Mucosa of descending colon (tissue), 3 donors: ENCODE measurements at regions not wholly inside any gene's neighbourhood (a gene's known extent, or its start where the extent isn't known, plus 50 kb on each side); places are given as distances from the start of the nearest gene placed in this dataset.

Experiments used
- ATAC-seq: fragments of 200-7000 bp; cut with Tn5 transposase; one replicate; pipeline ENCODE4 v1.9.1; 2020; ENCODE audit warnings: mild to moderate bottlenecking, moderate library complexity
- DNase-seq, 3 donors: peaks; one replicate each; pipeline ENCODE4 v3.0.0-alpha.2; 2020
- H3K36me3 ChIP-seq: fragments of 200-600 bp; one replicate; pipeline ENCODE4 v1.8.0; 2021; ENCODE audit warnings: low read depth, mild to moderate bottlenecking
- H3K4me1 ChIP-seq: fragments of 200-600 bp; one replicate; pipeline ENCODE4 v1.8.0; 2021; ENCODE audit warnings: low read depth, mild to moderate bottlenecking
- H3K4me3 ChIP-seq: fragments of 200-600 bp; one replicate; pipeline ENCODE4 v1.8.0; 2021; ENCODE audit warnings: mild to moderate bottlenecking
- H3K9me3 ChIP-seq: fragments of 200-600 bp; one replicate; pipeline ENCODE4 v1.8.0; 2021; ENCODE audit warnings: mild to moderate bottlenecking
- CTCF ChIP-seq: fragments of 200-600 bp; IDR thresholded peaks from one replicate; pipeline ENCODE4 v1.8.0; 2022; ENCODE audit warnings: antibody characterized with exemption, mild to moderate bottlenecking
- intact Hi-C, 2 donors: fragments of 100-400 bp; cut with DNase I in 1 of 2; cut with micrococcal nuclease in 1 of 2; formaldehyde crosslinking; loops; one replicate each; pipeline versions ENCODE4 v1.11.0 to v1.11.1; 2022; cut with DNase I, micrococcal nuclease
- donor health status: DM: no; HTN: no; CAD: no; lungs with moderate emphysema.
- donor health status: DM: no; HTN: no; CAD: no.
- donor health status: DM: no; HTN: yes; CAD: no.

DNA sequence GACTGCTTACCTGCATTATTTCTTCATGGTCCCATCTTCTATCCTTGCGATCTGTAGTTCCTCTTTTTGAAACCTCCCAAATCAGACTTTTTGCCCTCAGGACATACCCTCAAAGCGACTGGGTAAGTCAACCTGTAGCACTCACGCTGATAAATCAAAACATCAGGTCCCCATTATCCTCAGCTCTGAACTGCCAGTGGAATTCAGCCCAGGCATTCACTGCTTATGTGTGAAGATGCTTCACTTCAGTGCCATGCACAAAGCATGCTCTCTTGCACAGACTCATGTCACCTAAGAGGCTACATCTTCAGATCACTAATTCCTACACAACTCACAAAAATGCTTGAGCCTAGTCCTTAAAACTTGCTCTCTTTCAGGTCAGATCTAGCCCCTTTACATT lies 283.6 kb upstream of the KLF6 start:
- ATAC-seq (no peak), DNase-seq (no peak)
- intact Hi-C loops = loop anchor here in 1 of 2 donors (10.0 kb wide), 2 partner anchors 94 to 146 kb away; no protein-coding TSS in a partner anchor
- H3K36me3 ChIP-seq = no peaks in the 10 kb centered on the region
- no peaks in the 10 kb centered on the region for H3K9me3 ChIP-seq
- peaks cover 33% of the 10 kb centered on the region for H3K4me1 ChIP-seq
- no peak overlapping the region for H3K4me3 ChIP-seq
- no peak for TF ChIP-seq CTCF

- Histone ChIP-seq H3K4me3 (no peak overlapping the region), H3K9me3 (no peaks in the 10 kb centered on the region), H3K36me3 (no peaks in the 10 kb centered on the region), H3K4me1 (peaks cover 37% of the 10 kb centered on the region)
- no peak for TF ChIP-seq CTCF
- intact Hi-C loops = loop anchor here in 1 of 2 donors (10.0 kb wide), 2 partner anchors 93 to 147 kb away; no protein-coding TSS in a partner anchor
- ATAC-seq (peak; percentile 86), DNase-seq (peak in 2 of 3 donors; percentile 41)
Observed at GRCh38 chr10:4067931-4068561, 283.0 kb upstream of the KLF6 start.

DNA sequence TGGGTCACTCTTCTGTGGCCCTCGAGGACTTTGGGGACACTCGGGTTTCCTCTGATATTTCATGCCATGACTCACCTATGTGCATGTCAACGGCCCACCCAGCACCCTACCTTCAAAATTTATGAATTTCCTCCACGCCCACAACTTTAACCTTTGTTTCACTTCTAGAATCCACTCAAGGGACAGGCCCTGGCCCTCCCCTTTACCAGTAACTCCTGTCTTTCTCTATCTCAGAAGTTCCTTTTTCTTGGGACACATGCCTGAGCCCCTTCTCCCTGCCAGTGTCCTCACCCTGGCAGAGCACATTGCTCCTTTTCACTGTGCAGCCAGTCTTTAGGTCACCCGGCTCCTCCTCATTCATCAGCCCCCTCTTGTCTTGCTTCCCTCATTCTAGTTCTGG lies 282.5 kb upstream of the KLF6 start:
- no peak for TF ChIP-seq CTCF
- H3K4me3 ChIP-seq = no peak overlapping the region
- H3K4me1 ChIP-seq = peaks cover 42% of the 10 kb centered on the region
- peak; percentile 89 for ATAC-seq
- intact Hi-C loops = loop anchor here in 1 of 2 donors (10.0 kb wide), 2 partner anchors 93 to 147 kb away; no protein-coding TSS in a partner anchor
- peak in 2 of 3 donors; percentile 54 to 79 for DNase-seq
- H3K36me3 ChIP-seq = no peaks in the 10 kb centered on the region
- H3K9me3 ChIP-seq = no peaks in the 10 kb centered on the region

DNA sequence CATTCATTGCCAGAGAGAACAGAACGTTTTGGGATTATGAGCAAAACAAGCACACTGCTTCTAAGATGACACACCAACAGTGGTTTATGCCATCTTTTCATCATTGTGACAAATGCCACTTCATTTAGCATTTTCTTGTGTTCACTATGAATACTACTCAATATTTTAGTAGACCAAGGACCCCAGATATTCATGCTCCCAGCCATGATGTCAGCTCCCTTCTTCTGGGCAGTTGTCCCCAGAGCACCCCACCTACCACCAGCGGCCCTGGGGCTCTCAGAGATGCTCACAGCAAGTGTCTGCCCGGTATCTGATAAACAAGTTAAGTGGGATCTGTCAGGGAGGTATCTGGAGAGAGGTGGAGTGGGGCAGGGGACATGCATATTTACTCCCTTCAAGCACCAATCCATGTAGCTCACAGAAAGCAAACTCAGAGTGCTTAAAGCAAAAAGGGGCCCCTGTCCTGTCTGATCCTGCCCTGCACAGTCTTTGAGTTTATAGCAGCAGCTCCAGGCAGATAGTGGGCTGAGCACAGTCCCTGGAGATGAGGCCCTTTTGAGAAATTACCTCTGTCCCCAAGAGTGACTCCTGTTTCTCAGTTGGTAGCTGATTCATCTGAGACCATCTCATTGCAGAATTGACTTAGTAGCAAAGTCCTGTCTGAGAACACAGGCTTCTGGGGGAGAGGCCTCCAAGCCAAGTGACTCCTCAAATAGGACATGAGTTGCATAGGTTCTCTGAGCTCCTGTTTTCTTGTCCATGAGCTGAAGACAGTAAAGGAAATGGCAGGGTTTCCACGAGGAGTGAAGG lies 281.8 kb upstream of the KLF6 start:
- DNase-seq (peak in 1 of 3 donors; percentile 25), ATAC-seq (peak; percentile 4)
- TF ChIP-seq CTCF = no peak
- intact Hi-C loops = loop anchor here in 1 of 2 donors (10.0 kb wide), 2 partner anchors 92 to 148 kb away; no protein-coding TSS in a partner anchor
- no peaks in the 10 kb centered on the region for H3K9me3 ChIP-seq
- peaks cover 45% of the 10 kb centered on the region for H3K4me1 ChIP-seq
- H3K36me3 ChIP-seq = no peaks in the 10 kb centered on the region
- no peak overlapping the region for H3K4me3 ChIP-seq

- no peaks in the 10 kb centered on the region for H3K9me3 ChIP-seq
- H3K36me3 ChIP-seq = no peaks in the 10 kb centered on the region
- ATAC-seq = no peak
- peaks cover 38% of the 10 kb centered on the region for H3K4me1 ChIP-seq
- no peak for TF ChIP-seq CTCF
- no peak overlapping the region for H3K4me3 ChIP-seq
- DNase-seq = no peak
- intact Hi-C loops = loop anchor here in 1 of 2 donors (10.0 kb wide), 2 partner anchors 90 to 150 kb away; no protein-coding TSS in a partner anchor
Observed at GRCh38 chr10:4064489-4064888, 279.5 kb upstream of the KLF6 start.
